MCF 10A (cell line): ENCODE measurements at regions not wholly inside any gene's neighbourhood (a gene's known extent, or its start where the extent isn't known, plus 50 kb on each side); places are given as distances from the start of the nearest gene placed in this dataset.

ENCODE experiments used
- BruUV-seq: library from RNA; stranded (reverse); fragments of 400-500 nt; replicated peaks from 2 replicates; lab custom pipeline; 2021; lab: Mats Ljungman, UMichigan
- CTCF ChIA-PET: fragments of 300-600 bp; sonication (Branson Sonifier 250); formaldehyde crosslinking; extraction: SDS; loops from one replicate; lab custom pipeline; 2021; ENCODE audit warnings: antibody characterized with exemption, inconsistent platforms; lab: Yijun Ruan, JAX
- POLR2A ChIA-PET: fragments of 300-600, 350-650 bp; sonication (Branson Sonifier 250); formaldehyde crosslinking; extraction: SDS; loops from one replicate; lab custom pipeline; 2020; ENCODE audit warnings: antibody characterized with exemption, inconsistent platforms; lab: Yijun Ruan, JAX
- DNase-seq: peaks from one replicate; pipeline ENCODE4 v3.0.0-alpha.2; 2018; ENCODE audit not compliant: unreplicated experiment
- H3K27ac Mint-ChIP-seq: one replicate; pipeline ENCODE4 v1.8.0; 2022; ENCODE audit warnings: mild to moderate bottlenecking, low read depth, mixed read lengths; ENCODE audit not compliant: unreplicated experiment
- H3K27me3 Mint-ChIP-seq: one replicate; pipeline ENCODE4 v1.8.0; 2022; ENCODE audit warnings: mixed read lengths; ENCODE audit not compliant: insufficient read depth, unreplicated experiment
- H3K36me3 Mint-ChIP-seq: one replicate; pipeline ENCODE4 v1.8.0; 2022; ENCODE audit warnings: mild to moderate bottlenecking, moderate library complexity, mixed read lengths; ENCODE audit not compliant: insufficient read depth, unreplicated experiment
- H3K4me1 Mint-ChIP-seq: one replicate; pipeline ENCODE4 v1.8.0; 2022; ENCODE audit warnings: mixed read lengths; ENCODE audit not compliant: insufficient read depth, unreplicated experiment
- H3K4me3 Mint-ChIP-seq: one replicate; pipeline ENCODE4 v1.8.0; 2022; ENCODE audit warnings: mild to moderate bottlenecking, moderate library complexity, mixed read lengths; ENCODE audit not compliant: unreplicated experiment
- H3K9me3 Mint-ChIP-seq: one replicate; pipeline ENCODE4 v1.8.0; 2022; ENCODE audit warnings: mixed read lengths; ENCODE audit not compliant: unreplicated experiment
- intact Hi-C: fragments of 100-400 bp; cut with micrococcal nuclease; formaldehyde crosslinking; loops from 2 replicates; pipeline ENCODE4 v1.14.1; 2022
- TF ChIP-seq, protein P1 (sequence below): fragments of 200-600 bp; IDR thresholded peaks from one replicate; pipeline ENCODE4 v1.8.0; 2022; ENCODE audit warnings: antibody characterized with exemption, mild to moderate bottlenecking; ENCODE audit not compliant: unreplicated experiment

DNA sequence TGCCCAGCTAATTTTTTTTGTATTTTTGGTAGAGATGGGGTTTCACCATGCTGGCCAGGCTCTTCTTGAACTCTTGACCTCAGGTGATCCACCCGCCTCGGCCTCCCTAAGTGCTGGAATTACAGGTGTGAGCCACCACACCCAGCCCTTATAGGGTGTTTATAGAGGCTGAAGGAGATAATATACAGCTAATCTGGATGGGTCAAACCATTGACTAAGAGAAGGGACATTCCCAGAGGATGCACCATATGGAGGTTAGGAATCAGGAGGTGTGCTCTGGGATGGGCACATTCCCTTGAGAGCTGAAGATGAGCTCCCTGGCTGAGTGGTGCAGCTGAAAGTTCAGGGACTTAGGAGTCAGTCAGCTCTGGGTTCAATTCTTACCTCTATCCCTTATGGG, 68.3 kb upstream of the SHISA3 start:
- ChIA-PET CTCF (interaction anchor here (0.9 to 2.1 kb wide), 2 partner anchors 34 to 47 kb away, joined by 4 to 12 read pairs; no protein-coding TSS in a partner anchor), POLR2A (no interaction called here)
- no peaks in the 10 kb centered on the region for H3K27me3 Mint-ChIP-seq
- H3K9me3 Mint-ChIP-seq: peaks cover 8% of the 10 kb centered on the region
- H3K36me3 Mint-ChIP-seq: no peaks in the 10 kb centered on the region
- no peak for DNase-seq
- TF ChIP-seq, protein P1, sequence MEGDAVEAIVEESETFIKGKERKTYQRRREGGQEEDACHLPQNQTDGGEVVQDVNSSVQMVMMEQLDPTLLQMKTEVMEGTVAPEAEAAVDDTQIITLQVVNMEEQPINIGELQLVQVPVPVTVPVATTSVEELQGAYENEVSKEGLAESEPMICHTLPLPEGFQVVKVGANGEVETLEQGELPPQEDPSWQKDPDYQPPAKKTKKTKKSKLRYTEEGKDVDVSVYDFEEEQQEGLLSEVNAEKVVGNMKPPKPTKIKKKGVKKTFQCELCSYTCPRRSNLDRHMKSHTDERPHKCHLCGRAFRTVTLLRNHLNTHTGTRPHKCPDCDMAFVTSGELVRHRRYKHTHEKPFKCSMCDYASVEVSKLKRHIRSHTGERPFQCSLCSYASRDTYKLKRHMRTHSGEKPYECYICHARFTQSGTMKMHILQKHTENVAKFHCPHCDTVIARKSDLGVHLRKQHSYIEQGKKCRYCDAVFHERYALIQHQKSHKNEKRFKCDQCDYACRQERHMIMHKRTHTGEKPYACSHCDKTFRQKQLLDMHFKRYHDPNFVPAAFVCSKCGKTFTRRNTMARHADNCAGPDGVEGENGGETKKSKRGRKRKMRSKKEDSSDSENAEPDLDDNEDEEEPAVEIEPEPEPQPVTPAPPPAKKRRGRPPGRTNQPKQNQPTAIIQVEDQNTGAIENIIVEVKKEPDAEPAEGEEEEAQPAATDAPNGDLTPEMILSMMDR: no peak
- no peak overlapping the region for H3K27ac Mint-ChIP-seq
- intact Hi-C loops: no loop called here
- H3K4me3 Mint-ChIP-seq: no peak overlapping the region
- H3K4me1 Mint-ChIP-seq: no peaks in the 10 kb centered on the region
- no TSS peak for BruUV-seq

DNA sequence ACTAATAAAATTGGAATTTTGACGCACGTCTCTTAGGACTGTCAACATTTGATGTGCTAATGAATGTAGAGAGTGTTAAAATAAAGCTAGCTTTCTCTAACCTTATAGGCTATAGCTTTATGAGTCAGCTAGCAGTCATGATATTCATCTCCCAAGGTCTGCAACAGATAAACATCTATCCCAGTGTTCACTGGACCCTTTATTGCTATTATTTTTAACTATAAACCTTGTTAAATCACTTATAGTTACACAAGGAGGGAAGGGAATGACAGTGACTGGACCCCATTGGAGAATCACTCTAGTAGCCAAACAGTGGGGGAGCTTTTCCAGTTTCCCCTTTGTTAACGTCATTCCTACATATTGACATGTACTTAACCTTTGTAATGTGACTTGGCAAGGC, 67.9 kb upstream of the SHISA3 start:
- intact Hi-C loops: no loop called here
- H3K27me3 Mint-ChIP-seq: no peaks in the 10 kb centered on the region
- TF ChIP-seq, protein P1: no peak
- ChIA-PET CTCF (interaction anchor here (0.9 to 2.1 kb wide), 2 partner anchors 34 to 48 kb away, joined by 4 to 12 read pairs; no protein-coding TSS in a partner anchor), POLR2A (no interaction called here)
- H3K9me3 Mint-ChIP-seq: peaks cover 8% of the 10 kb centered on the region
- BruUV-seq: no TSS peak
- no peak overlapping the region for H3K27ac Mint-ChIP-seq
- no peaks in the 10 kb centered on the region for H3K4me1 Mint-ChIP-seq
- no peaks in the 10 kb centered on the region for H3K36me3 Mint-ChIP-seq
- H3K4me3 Mint-ChIP-seq: no peak overlapping the region
- DNase-seq: no peak

DNA sequence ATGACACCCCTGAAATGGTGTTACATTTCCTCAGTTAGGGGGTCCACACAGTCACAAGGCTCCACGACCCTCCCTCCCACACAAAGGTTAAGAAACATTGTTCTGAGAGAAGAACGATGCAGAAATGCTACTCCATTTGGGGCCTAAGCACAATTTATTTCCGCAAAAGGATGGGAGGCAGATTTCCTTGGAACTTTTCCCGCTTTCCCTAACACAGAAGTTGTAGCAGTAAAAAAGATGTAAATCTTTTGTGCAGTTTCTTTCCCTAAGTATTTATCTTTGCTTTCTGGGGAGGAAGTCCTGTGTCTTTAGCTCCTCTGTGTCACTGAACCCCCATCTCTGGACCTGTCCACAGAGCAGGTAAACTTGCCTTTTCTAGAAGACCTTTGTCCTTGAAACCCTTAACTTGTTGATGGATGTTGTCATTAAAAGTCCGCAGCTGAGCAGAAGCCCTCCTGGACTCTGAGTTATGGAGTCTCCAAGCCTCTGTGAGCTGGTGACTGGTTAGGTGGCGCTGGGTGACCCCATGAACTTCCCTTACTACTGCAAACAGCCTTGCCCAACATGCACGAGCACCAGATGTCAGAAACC, 67.2 kb upstream of the SHISA3 start:
- no peaks in the 10 kb centered on the region for H3K4me1 Mint-ChIP-seq
- no peak overlapping the region for H3K27ac Mint-ChIP-seq
- no peaks in the 10 kb centered on the region for H3K36me3 Mint-ChIP-seq
- H3K27me3 Mint-ChIP-seq: no peaks in the 10 kb centered on the region
- TF ChIP-seq, protein P1: no peak
- BruUV-seq: no TSS peak
- H3K4me3 Mint-ChIP-seq: no peak overlapping the region
- H3K9me3 Mint-ChIP-seq: peaks cover 8% of the 10 kb centered on the region
- POLR2A ChIA-PET: no interaction called here
- intact Hi-C loops: no loop called here
- CTCF ChIA-PET: interaction anchor here (0.6 to 2.1 kb wide), 3 partner anchors 35 to 1195 kb away, joined by 3 to 5 read pairs (median 4); no protein-coding TSS in a partner anchor
- no peak for DNase-seq

DNA sequence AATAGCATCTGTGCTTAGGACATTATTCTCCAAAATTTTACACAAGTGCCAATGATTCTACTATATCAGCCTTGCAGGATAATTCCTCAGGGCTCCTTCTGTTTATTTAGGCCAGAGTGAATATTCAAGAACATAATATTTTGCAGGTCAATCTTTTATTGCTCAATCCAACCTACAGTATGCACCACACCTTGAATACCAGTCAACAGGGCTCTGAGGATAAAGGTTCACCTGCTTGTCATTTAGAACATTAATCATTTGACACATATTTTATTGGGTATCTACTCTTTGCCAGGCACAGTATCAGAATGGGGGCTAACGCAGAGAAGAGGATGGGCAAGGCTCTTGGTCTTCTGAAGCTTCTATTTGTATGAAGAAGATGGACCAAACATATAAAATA, 66.2 kb upstream of the SHISA3 start:
- TF ChIP-seq, protein P1: no peak
- no TSS peak for BruUV-seq
- Mint-ChIP-seq H3K4me3 (no peak overlapping the region), H3K4me1 (no peaks in the 10 kb centered on the region), H3K27me3 (no peaks in the 10 kb centered on the region), H3K27ac (no peak overlapping the region), H3K9me3 (peaks cover 8% of the 10 kb centered on the region), H3K36me3 (no peaks in the 10 kb centered on the region)
- intact Hi-C loops: no loop called here
- no peak for DNase-seq
- ChIA-PET POLR2A (no interaction called here), CTCF (interaction anchor here (0.6 to 2.1 kb wide), 2 partner anchors 40 to 618 kb away, joined by 3 to 5 read pairs; no protein-coding TSS in a partner anchor)
